A549 (cell line): ENCODE measurements at regions not wholly inside any gene's neighbourhood (a gene's known extent, or its start where the extent isn't known, plus 50 kb on each side); places are given as distances from the start of the nearest gene placed in this dataset.
A peak's percentile ranks its signal among the peaks of the same experiment; 100 is the strongest.

ENCODE experiments used
- ATAC-seq, 2 experiments: fragments of 200-7000 bp in 1 of 2; fragments of >200 bp in 1 of 2; cut with Nextera tagmentation in 1 of 2; cut with Tn5 transposase in 1 of 2; 3 replicates each; pipeline versions ENCODE4 v1.8.0 to v1.9.1; 2018 to 2020; ENCODE audit warnings: mild to moderate bottlenecking in 1 of 2, moderate library complexity in 1 of 2
- CTCF ChIA-PET: fragments of 300-600 bp; sonication (Branson Sonifier 250); formaldehyde crosslinking; extraction: SDS; loops from one replicate; lab custom pipeline; 2021; ENCODE audit warnings: antibody characterized with exemption, inconsistent platforms; lab: Yijun Ruan, JAX
- POLR2A ChIA-PET: fragments of 350-600 bp; formaldehyde crosslinking; extraction: SDS; loops from one replicate; lab custom pipeline; 2021; ENCODE audit warnings: antibody characterized with exemption, inconsistent platforms; lab: Yijun Ruan, JAX
- DNase-seq, 2 experiments: peaks; one replicate each; pipeline versions ENCODE4 v3.0.0 to v3.0.0-alpha.2; 2011 to 2016; ENCODE audit warnings: low read depth in 1 of 2, low spot score in 1 of 2
- FAIRE-seq: peaks from 2 replicates; lab custom pipeline; 2011; peaks lifted over from hg19 to GRCh38; lab: Jason Lieb, UNC
- H3K27ac ChIP-seq, 2 experiments: fragments of >200 bp; sonication (Bioruptor Twin); formaldehyde crosslinking; 3 replicates each; pipeline ENCODE4 v1.5.1; 2016 to 2017
- H3K4me1 ChIP-seq: fragments of >200 bp; sonication (Bioruptor Twin); formaldehyde crosslinking; 3 replicates; pipeline ENCODE4 v1.6.1; 2016
- H3K4me2 ChIP-seq: fragments of >200 bp; sonication (Bioruptor Twin); formaldehyde crosslinking; 3 replicates; pipeline ENCODE4 v1.6.1; 2016
- H3K4me3 ChIP-seq: fragments of >200 bp; sonication (Bioruptor Twin); formaldehyde crosslinking; 3 replicates; pipeline ENCODE4 v1.5.1; 2016
- H3K9me3 ChIP-seq: fragments of >200 bp; sonication (Bioruptor Twin); formaldehyde crosslinking; 3 replicates; pipeline ENCODE4 v1.6.1; 2016
- CEBPB ChIP-seq, 2 experiments: fragments of >200 bp in 1 of 2; sonication (Bioruptor Twin) in 1 of 2; formaldehyde crosslinking in 1 of 2; IDR thresholded peaks; 2 replicates each; pipeline ENCODE4 v1.6.1; 2012 to 2016
- HDAC2 ChIP-seq: fragments of 200-600 bp; sonication (generic); IDR thresholded peaks from 2 replicates; pipeline ENCODE4 v1.6.1; 2016
- HEYL ChIP-seq: fragments of 250-450 bp; sonication (Bioruptor Pico); IDR thresholded peaks from 2 replicates; pipeline ENCODE4 v1.8.0; 2021; ENCODE audit warnings: mild to moderate bottlenecking, moderate library complexity
- HMGXB4 ChIP-seq: fragments of 250-450 bp; sonication (Bioruptor Pico); IDR thresholded peaks from 2 replicates; pipeline ENCODE4 v1.5.0; 2021; ENCODE audit warnings: mild to moderate bottlenecking, moderate library complexity, borderline replicate concordance
- MAFK ChIP-seq: fragments of 450-650 bp; IDR thresholded peaks from 2 replicates; pipeline ENCODE4 v1.6.1; 2014; ENCODE audit not compliant: partially characterized antibody
- MAZ ChIP-seq: fragments of 150-350 bp; IDR thresholded peaks from 2 replicates; pipeline ENCODE4 v1.6.1; 2014; ENCODE audit warnings: antibody characterized with exemption, low read depth, low read length, borderline replicate concordance
- PBX3 ChIP-seq: IDR thresholded peaks from 2 replicates; pipeline ENCODE4 v1.6.1; 2012
- REST ChIP-seq: fragments of 200-600 bp; sonication (generic); IDR thresholded peaks from 2 replicates; pipeline ENCODE4 v1.6.1; 2016; ENCODE audit warnings: antibody characterized with exemption, mild to moderate bottlenecking, moderate library complexity
- TP53 ChIP-seq: fragments of 250-450 bp; sonication (Bioruptor Pico); IDR thresholded peaks from 2 replicates; pipeline ENCODE4 v1.5.0; 2021; ENCODE audit warnings: mild to moderate bottlenecking, moderate library complexity
- ZNF302 ChIP-seq: fragments of 250-450 bp; sonication (Bioruptor Pico); IDR thresholded peaks from 2 replicates; pipeline ENCODE4 v1.9.0; 2021; ENCODE audit warnings: inconsistent platforms, mild to moderate bottlenecking, moderate library complexity
- ZSCAN20 ChIP-seq: fragments of 250-450 bp; sonication (Bioruptor Pico); IDR thresholded peaks from 2 replicates; pipeline ENCODE4 v1.8.0; 2022; ENCODE audit warnings: mild to moderate bottlenecking, moderate library complexity
- WGBS: methylation state at CpG from one replicate; pipeline ENCODE4 v1.1.6; 2017; ENCODE audit errors: missing lambda C conversion rate; 5-methylcytosine and 5-hydroxymethylcytosine counted together
- TF ChIP-seq, protein P1 (sequence below): IDR thresholded peaks from 2 replicates; pipeline ENCODE4 v1.6.1; 2012; ENCODE audit warnings: low read depth, borderline replicate concordance

GRCh38 chr17:33862772-33863602 lies 392.1 kb upstream of the CCL2 start:
- H3K4me1 ChIP-seq: no peaks in the 10 kb centered on the region
- POLR2A ChIA-PET: no interaction called here
- H3K4me2 ChIP-seq: no peak overlapping the region
- TF ChIP-seq, protein P1, sequence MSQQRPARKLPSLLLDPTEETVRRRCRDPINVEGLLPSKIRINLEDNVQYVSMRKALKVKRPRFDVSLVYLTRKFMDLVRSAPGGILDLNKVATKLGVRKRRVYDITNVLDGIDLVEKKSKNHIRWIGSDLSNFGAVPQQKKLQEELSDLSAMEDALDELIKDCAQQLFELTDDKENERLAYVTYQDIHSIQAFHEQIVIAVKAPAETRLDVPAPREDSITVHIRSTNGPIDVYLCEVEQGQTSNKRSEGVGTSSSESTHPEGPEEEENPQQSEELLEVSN: no peak
- no peak for TF ChIP-seq MAFK
- TF ChIP-seq REST: no peak
- TF ChIP-seq TP53 (CRISPR knock-in tag): no peak
- TF ChIP-seq HEYL (CRISPR knock-in tag): no peak
- no peak for TF ChIP-seq HMGXB4 (CRISPR knock-in tag)
- TF ChIP-seq ZNF302 (CRISPR knock-in tag): no peak
- TF ChIP-seq CEBPB (IDR thresholded peaks at IDR 0.05): no peak
- no peak for TF ChIP-seq HDAC2
- no peaks in the 10 kb centered on the region for H3K9me3 ChIP-seq
- H3K27ac ChIP-seq: no peak overlapping the region
- FAIRE-seq: no peak
- 14% methylated on average over 4 of the region's 4 CpGs for WGBS
- no peak overlapping the region for H3K4me3 ChIP-seq
- CTCF ChIA-PET: interaction anchor here (0.7 kb wide), 1 partner anchor 110 kb away, joined by 5 read pairs; no protein-coding TSS in a partner anchor
- DNase-seq: no peak
- no peak for ATAC-seq

DNA sequence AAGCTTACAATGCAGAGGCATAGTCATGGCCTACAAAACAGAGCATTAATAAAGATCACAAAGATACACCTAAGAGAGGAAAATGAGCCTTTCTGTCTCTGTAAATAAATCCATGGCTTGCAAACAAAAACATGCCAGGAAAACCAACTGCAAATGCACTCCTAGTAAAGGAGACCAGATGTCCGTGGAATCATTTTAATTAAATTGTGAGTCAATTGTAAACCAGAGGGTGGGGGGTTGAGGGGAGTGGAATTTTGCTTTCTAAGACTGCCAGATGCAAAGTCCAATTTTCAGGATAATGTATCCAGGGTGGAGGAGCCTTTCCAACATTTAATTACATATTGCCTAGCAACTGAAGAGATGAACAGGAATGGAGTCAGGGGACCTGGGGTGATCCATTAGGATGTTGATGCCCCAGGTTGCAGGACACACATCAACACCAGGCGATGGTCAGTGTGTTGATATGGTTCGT lies 390.3 kb upstream of the CCL2 start:
- FAIRE-seq (no peak), DNase-seq (no peak), ATAC-seq (no peak)
- H3K9me3 ChIP-seq: no peaks in the 10 kb centered on the region
- 0% methylated on average over 3 of the region's 3 CpGs for whole genome bisulfite sequencing
- CTCF ChIA-PET: no interaction called here
- H3K27ac ChIP-seq: no peak overlapping the region
- no peaks in the 10 kb centered on the region for H3K4me1 ChIP-seq
- POLR2A ChIA-PET: no interaction called here
- no peak for TF ChIP-seq PBX3
- TF ChIP-seq ZSCAN20 (CRISPR knock-in tag): no peak
- TF ChIP-seq HEYL (CRISPR knock-in tag): no peak
- no peak overlapping the region for H3K4me3 ChIP-seq
- H3K4me2 ChIP-seq: no peak overlapping the region

GRCh38 chr17:33868899-33869298 lies 386.2 kb upstream of the CCL2 start:
- H3K4me2 ChIP-seq: no peak overlapping the region
- no peak overlapping the region for H3K4me3 ChIP-seq
- no peak for DNase-seq
- POLR2A ChIA-PET: no interaction called here
- 76% methylated on average over 3 of the region's 3 CpGs for WGBS
- H3K9me3 ChIP-seq: no peaks in the 10 kb centered on the region
- CTCF ChIA-PET: no interaction called here
- peaks cover 8% of the 10 kb centered on the region; the same call in 2 of the 3 replicates for H3K4me1 ChIP-seq
- FAIRE-seq: peak; percentile 56
- no peak for TF ChIP-seq MAZ
- H3K27ac ChIP-seq: no peak overlapping the region
- ATAC-seq: no peak
